ENCODE measurements at regions not wholly inside any gene's neighbourhood (a gene's known extent, or its start where the extent isn't known, plus 50 kb on each side); places are given as distances from the start of the nearest gene placed in this dataset.

GRCh38 chr2:155703048-155703447, 629.5 kb downstream of the NR4A2 start:
- DNase-seq (ENCODE audit: low read depth) = no peak
- no peak overlapping the region for H3K4me3 ChIP-seq (ENCODE audit: control insufficient read depth, low read depth, low read length)
- no peak for TF ChIP-seq CTCF (IDR thresholded peaks at IDR 0.05; ENCODE audit: control insufficient read depth, insufficient read depth, low read depth, low read length, missing control alignments)

GRCh38 chr2:155701721-155702120, 630.8 kb downstream of the NR4A2 start:
- DNase-seq (ENCODE audit: low read depth) = no peak
- H3K4me3 ChIP-seq (ENCODE audit: control insufficient read depth, low read depth, low read length) = no peak overlapping the region
- TF ChIP-seq CTCF (IDR thresholded peaks at IDR 0.05; ENCODE audit: control insufficient read depth, insufficient read depth, low read depth, low read length, missing control alignments) = no peak

GRCh38 chr2:155696571-155696970, 636.0 kb downstream of the NR4A2 start:
- no peak for DNase-seq (ENCODE audit: low read depth)
- no peak for TF ChIP-seq CTCF (IDR thresholded peaks at IDR 0.05; ENCODE audit: control insufficient read depth, insufficient read depth, low read depth, low read length, missing control alignments)
- H3K4me3 ChIP-seq (ENCODE audit: control insufficient read depth, low read depth, low read length) = no peak overlapping the region

- no peak overlapping the region for H3K4me3 ChIP-seq (ENCODE audit: control insufficient read depth, low read depth, low read length)
- no peak for DNase-seq (ENCODE audit: low read depth)
- no peak for TF ChIP-seq CTCF (IDR thresholded peaks at IDR 0.05; ENCODE audit: control insufficient read depth, insufficient read depth, low read depth, low read length, missing control alignments)
These were observed 637.0 kb downstream of the NR4A2 start for GRCh38 chr2:155695505-155695904.

GRCh38 chr2:155692856-155693255, 639.7 kb downstream of the NR4A2 start:
- DNase-seq (ENCODE audit: low read depth) = no peak
- H3K4me3 ChIP-seq (ENCODE audit: control insufficient read depth, low read depth, low read length) = no peak overlapping the region
- TF ChIP-seq CTCF (IDR thresholded peaks at IDR 0.05; ENCODE audit: control insufficient read depth, insufficient read depth, low read depth, low read length, missing control alignments) = no peak

- no peak overlapping the region for H3K4me3 ChIP-seq (ENCODE audit: control insufficient read depth, low read depth, low read length)
- no peak for DNase-seq (ENCODE audit: low read depth)
- no peak for TF ChIP-seq CTCF (IDR thresholded peaks at IDR 0.05; ENCODE audit: control insufficient read depth, insufficient read depth, low read depth, low read length, missing control alignments)
These were observed 640.4 kb downstream of the NR4A2 start for GRCh38 chr2:155692106-155692505.

GRCh38 chr2:155690785-155691184, 641.7 kb downstream of the NR4A2 start:
- DNase-seq (ENCODE audit: low read depth) = no peak
- H3K4me3 ChIP-seq (ENCODE audit: control insufficient read depth, low read depth, low read length) = no peak overlapping the region

More at GRCh38 chr2:155690785-155691184, 641.7 kb downstream of the NR4A2 start:
- no peak for TF ChIP-seq CTCF (IDR thresholded peaks at IDR 0.05; ENCODE audit: control insufficient read depth, insufficient read depth, low read depth, low read length, missing control alignments)

Measured in AG09309 (cell line).